Activated CD4-positive, alpha-beta T cell treated with anti-CD3 and anti-CD28 coated beads, Interleukin-2, amount 10 ng/mL, durations not matched to agents 24 days and 14 days (primary cell): ENCODE measurements at regions not wholly inside any gene's neighbourhood (a gene's known extent, or its start where the extent isn't known, plus 50 kb on each side); places are given as distances from the start of the nearest gene placed in this dataset.
"Not testable (repeated sequence)": the region's sequence is repeated elsewhere in the genome, so short reads cannot be mapped to it uniquely, and the experiment has no call there.

Experiments
- DNase-seq: peaks from one replicate; pipeline ENCODE4 v3.0.0; 2022
- H3K27ac Mint-ChIP-seq: one replicate; pipeline ENCODE4 v1.8.0; 2022; ENCODE audit warnings: mild to moderate bottlenecking, mixed read lengths
- H3K27me3 Mint-ChIP-seq: one replicate; pipeline ENCODE4 v1.8.0; 2022; ENCODE audit warnings: mixed read lengths
- H3K36me3 Mint-ChIP-seq: one replicate; pipeline ENCODE4 v1.8.0; 2022; ENCODE audit warnings: low read depth, mild to moderate bottlenecking, mixed read lengths
- H3K4me1 Mint-ChIP-seq: one replicate; pipeline ENCODE4 v1.8.0; 2021; ENCODE audit warnings: mixed read lengths
- H3K4me3 Mint-ChIP-seq: one replicate; pipeline ENCODE4 v1.8.0; 2022; ENCODE audit warnings: mild to moderate bottlenecking, moderate library complexity, mixed read lengths
- H3K9me3 Mint-ChIP-seq: one replicate; pipeline ENCODE4 v1.8.0; 2021; ENCODE audit warnings: mixed read lengths
- intact Hi-C: fragments of 100-400 bp; cut with micrococcal nuclease; formaldehyde crosslinking; loops from one replicate; pipeline ENCODE4 v1.15.1; 2023

GRCh38 chr3:34678575-34678974 lies 880.1 kb downstream of the PDCD6IP start:
- H3K27me3 Mint-ChIP-seq = no peaks in the 10 kb centered on the region

GRCh38 chr3:34679055-34679454 lies 880.6 kb downstream of the PDCD6IP start:
- H3K4me1 Mint-ChIP-seq, H3K36me3 Mint-ChIP-seq, H3K27me3 Mint-ChIP-seq, H3K27ac Mint-ChIP-seq, H3K4me3 Mint-ChIP-seq, DNase-seq, H3K9me3 Mint-ChIP-seq, intact Hi-C loops: not testable (repeated sequence)

More at GRCh38 chr3:34678575-34678974, 880.1 kb downstream of the PDCD6IP start:
- Mint-ChIP-seq H3K4me1 (no peaks in the 10 kb centered on the region), H3K4me3 (no peak overlapping the region), H3K36me3 (no peaks in the 10 kb centered on the region), H3K27ac (no peak overlapping the region), H3K9me3 (peaks cover 6% of the 10 kb centered on the region)
- intact Hi-C loops = no loop called here
- no peak for DNase-seq

- H3K4me3 Mint-ChIP-seq = no peak overlapping the region
- no peak overlapping the region for H3K27ac Mint-ChIP-seq
- H3K9me3 Mint-ChIP-seq = peaks cover 6% of the 10 kb centered on the region
- DNase-seq = peak; percentile 69
- no peaks in the 10 kb centered on the region for H3K36me3 Mint-ChIP-seq
- no peaks in the 10 kb centered on the region for H3K4me1 Mint-ChIP-seq
- intact Hi-C loops = loop anchor here (5.0 kb wide), 1 partner anchor 802 kb away; no protein-coding TSS in a partner anchor
- H3K27me3 Mint-ChIP-seq = no peaks in the 10 kb centered on the region
Measured at GRCh38 chr3:34683851-34684250, 885.4 kb downstream of the PDCD6IP start.

DNA sequence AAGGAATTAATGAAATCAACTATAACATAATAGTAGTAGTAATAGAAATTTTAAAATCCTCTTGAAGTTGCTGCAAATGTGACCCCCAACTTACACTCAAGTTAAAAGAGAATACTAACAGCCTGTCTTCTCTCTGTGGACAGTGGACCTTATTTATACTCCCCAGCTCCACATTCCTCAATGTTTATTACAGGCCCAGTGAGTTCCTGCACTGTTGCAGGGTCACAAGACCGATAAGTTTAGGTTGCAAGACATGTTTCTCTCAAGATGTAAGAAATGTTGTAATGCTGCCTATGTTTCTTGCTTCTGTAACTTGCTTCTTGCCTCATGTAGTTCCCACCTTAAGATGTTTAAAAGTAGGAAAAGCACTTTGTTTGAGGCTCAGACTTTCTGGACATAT lies 888.1 kb downstream of the PDCD6IP start:
- Mint-ChIP-seq H3K4me1 (no peaks in the 10 kb centered on the region), H3K27ac (no peak overlapping the region), H3K4me3 (no peak overlapping the region), H3K9me3 (no peaks in the 10 kb centered on the region), H3K27me3 (no peaks in the 10 kb centered on the region), H3K36me3 (no peaks in the 10 kb centered on the region)
- DNase-seq = no peak
- intact Hi-C loops = no loop called here

DNA sequence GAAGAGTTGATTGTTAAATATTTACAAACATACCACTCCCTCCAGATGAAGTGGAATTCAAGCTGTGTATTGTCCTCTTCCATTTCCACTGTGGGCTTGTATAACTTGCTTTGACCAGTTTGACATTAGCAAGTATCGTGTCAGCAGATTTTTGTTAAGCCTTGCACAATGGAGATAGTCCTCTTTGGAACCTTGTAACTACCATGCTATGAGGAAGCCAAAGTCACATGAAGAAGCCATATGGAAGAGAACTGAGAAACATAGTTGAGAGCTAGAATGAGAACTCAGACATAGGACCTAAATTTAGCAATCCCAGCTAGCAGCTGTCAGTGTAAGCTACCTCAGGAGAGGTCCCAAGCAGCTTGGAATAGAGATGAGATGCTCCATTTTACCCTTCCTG lies 889.2 kb downstream of the PDCD6IP start:
- H3K4me1 Mint-ChIP-seq = no peaks in the 10 kb centered on the region
- no peak for DNase-seq
- H3K27me3 Mint-ChIP-seq = no peaks in the 10 kb centered on the region
- no peak overlapping the region for H3K27ac Mint-ChIP-seq
- intact Hi-C loops = no loop called here
- H3K4me3 Mint-ChIP-seq = no peak overlapping the region
- H3K36me3 Mint-ChIP-seq = no peaks in the 10 kb centered on the region
- no peaks in the 10 kb centered on the region for H3K9me3 Mint-ChIP-seq

GRCh38 chr3:34696831-34697230 lies 898.4 kb downstream of the PDCD6IP start:
- intact Hi-C loops = no loop called here
- H3K4me1 Mint-ChIP-seq = no peaks in the 10 kb centered on the region
- no peak for DNase-seq
- peaks cover 6% of the 10 kb centered on the region for H3K9me3 Mint-ChIP-seq
- H3K27ac Mint-ChIP-seq = no peak overlapping the region
- H3K4me3 Mint-ChIP-seq = no peak overlapping the region
- H3K27me3 Mint-ChIP-seq = no peaks in the 10 kb centered on the region
- H3K36me3 Mint-ChIP-seq = no peaks in the 10 kb centered on the region

DNA sequence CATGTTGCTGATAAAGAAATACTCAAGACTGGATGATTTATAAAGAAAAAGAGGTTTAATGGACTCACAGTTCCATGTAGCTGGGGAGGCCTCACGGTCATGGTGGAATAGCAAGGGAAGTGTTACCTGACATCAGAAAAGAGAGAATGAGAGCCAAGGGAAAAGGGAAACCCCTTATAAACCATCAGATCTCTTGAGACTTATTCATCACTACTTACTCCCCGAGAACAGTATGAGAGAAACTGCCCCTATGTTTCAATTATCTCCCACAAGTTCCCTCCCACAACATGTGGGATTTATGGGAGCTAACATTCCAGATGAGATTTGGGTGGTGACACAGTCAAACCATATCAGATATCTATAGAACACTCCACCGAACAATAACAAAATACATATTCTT lies 904.6 kb downstream of the PDCD6IP start:
- H3K27me3 Mint-ChIP-seq = no peaks in the 10 kb centered on the region

DNA sequence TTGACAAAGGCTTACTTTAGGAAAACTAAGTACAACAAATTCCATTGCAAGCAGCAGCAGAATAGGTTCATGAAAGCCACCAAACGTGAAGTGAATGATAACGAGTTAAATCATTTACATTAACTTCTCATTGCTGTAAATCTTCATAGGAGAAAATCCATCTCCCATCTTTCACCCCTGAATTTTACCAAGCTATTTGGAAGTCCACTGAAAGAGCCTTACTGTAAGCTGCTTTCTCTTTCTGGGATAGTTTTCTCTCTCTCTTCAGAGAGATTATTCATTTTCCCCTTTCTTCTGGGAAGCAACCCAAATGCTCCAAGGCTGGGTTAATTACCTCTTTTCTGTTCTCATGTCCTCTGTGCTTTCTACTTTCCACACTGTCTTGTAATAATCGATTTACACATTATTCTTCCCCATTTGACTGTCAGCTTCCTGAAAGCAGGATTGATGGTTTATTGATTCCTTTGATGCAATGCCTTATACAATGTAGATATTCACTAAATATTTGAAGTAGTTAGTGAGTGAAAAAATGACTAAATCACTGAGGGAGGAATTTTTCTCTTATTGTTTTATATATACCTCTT lies 914.3 kb upstream of the ARPP21 start:
- intact Hi-C loops = no loop called here
- Mint-ChIP-seq H3K4me1 (no peaks in the 10 kb centered on the region), H3K27me3 (no peaks in the 10 kb centered on the region), H3K27ac (no peak overlapping the region), H3K9me3 (peaks cover 5% of the 10 kb centered on the region), H3K36me3 (no peaks in the 10 kb centered on the region), H3K4me3 (no peak overlapping the region)
- DNase-seq = no peak

More for the DNA sequence above, 904.6 kb downstream of the PDCD6IP start:
- no peaks in the 10 kb centered on the region for H3K36me3 Mint-ChIP-seq
- intact Hi-C loops = no loop called here
- H3K4me3 Mint-ChIP-seq = no peak overlapping the region
- no peak for DNase-seq
- no peaks in the 10 kb centered on the region for H3K4me1 Mint-ChIP-seq
- peaks cover 12% of the 10 kb centered on the region for H3K9me3 Mint-ChIP-seq
- no peak overlapping the region for H3K27ac Mint-ChIP-seq

DNA sequence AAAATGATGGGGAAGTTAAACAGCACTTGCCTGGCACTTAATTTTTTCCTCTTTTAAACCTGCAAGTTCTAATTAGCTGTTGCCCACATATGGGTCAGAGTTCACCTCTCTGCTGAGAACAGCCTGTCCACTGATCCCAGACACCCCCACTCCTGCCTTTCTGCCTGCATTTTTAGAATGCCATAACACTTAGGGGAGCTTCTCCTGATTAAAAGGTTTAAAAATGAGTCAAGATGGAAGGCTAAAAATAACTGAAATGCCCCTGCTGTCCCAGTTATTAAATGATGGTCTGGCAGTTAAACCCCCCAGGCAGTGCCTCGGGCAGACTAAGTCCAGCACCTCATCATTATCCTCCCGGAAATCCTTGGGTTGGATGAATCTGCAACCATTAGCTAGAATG lies 913.6 kb upstream of the ARPP21 start:
- Mint-ChIP-seq H3K4me1 (no peaks in the 10 kb centered on the region), H3K9me3 (peaks cover 6% of the 10 kb centered on the region), H3K27ac (no peak overlapping the region), H3K36me3 (no peaks in the 10 kb centered on the region), H3K27me3 (no peaks in the 10 kb centered on the region), H3K4me3 (no peak overlapping the region)
- no peak for DNase-seq
- intact Hi-C loops = no loop called here

GRCh38 chr3:34727700-34728099 lies 911.6 kb upstream of the ARPP21 start:
- Mint-ChIP-seq H3K9me3 (peaks cover 11% of the 10 kb centered on the region), H3K4me1 (no peaks in the 10 kb centered on the region), H3K36me3 (no peaks in the 10 kb centered on the region), H3K27ac (no peak overlapping the region), H3K4me3 (no peak overlapping the region), H3K27me3 (no peaks in the 10 kb centered on the region)
- DNase-seq = no peak
- intact Hi-C loops = no loop called here

DNA sequence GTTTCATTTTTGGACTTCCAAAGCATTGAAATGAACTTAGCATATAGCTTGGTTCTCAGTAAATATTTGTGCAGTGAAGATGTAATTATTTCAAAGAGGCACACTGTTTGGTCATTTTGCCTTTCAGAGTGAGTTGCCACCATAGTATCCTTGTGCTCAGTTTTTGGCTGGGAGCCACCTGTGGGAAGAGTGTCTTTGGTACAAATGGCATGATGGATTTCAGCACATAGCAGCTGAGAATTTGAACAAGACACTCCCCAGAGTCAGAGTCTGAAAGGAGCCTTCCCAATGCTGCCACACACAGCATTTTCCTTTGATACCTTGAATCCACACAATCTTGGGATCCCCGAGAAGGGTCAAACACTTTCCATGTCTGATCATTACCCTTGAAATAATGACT lies 897.2 kb upstream of the ARPP21 start:
- no peak for DNase-seq
- Mint-ChIP-seq H3K27ac (no peak overlapping the region), H3K36me3 (no peaks in the 10 kb centered on the region), H3K4me1 (no peaks in the 10 kb centered on the region), H3K4me3 (no peak overlapping the region), H3K9me3 (no peaks in the 10 kb centered on the region), H3K27me3 (no peaks in the 10 kb centered on the region)
- intact Hi-C loops = no loop called here

DNA sequence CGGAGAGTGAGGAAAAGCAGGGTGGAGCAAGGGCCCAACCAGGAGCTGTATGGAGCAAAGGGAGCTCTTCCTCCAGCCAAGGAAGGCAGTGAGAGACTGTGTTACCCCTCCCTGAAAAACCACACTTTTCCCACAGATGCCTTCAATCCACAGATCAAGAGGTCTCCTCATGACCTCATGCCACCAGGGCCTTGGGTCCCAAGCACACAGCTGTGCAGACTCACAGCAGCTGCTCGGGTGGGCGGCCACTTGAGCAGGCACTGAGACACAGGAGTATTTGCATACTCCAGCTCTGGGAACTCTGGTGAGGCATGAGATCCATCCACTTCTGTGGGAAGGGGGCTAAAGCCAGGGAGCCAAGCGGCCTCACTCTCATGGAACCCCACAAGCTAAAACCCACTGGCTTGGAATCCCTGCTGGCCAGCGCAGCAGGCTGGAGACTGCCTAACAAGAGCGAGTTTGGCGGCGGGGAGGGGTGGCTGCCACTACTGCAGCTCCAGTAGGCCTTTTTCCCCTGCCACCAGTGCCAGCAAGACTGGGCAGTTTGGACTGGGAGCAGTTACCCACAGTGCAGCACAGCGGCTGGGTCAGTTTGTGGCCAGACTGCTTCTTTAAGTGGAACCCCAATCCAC lies 880.6 kb upstream of the ARPP21 start:
- no peaks in the 10 kb centered on the region for H3K9me3 Mint-ChIP-seq
- DNase-seq = no peak
- no peaks in the 10 kb centered on the region for H3K27me3 Mint-ChIP-seq
- no peak overlapping the region for H3K4me3 Mint-ChIP-seq
- H3K36me3 Mint-ChIP-seq = no peaks in the 10 kb centered on the region
- H3K27ac Mint-ChIP-seq = no peak overlapping the region
- intact Hi-C loops = no loop called here
- H3K4me1 Mint-ChIP-seq = no peaks in the 10 kb centered on the region

DNA sequence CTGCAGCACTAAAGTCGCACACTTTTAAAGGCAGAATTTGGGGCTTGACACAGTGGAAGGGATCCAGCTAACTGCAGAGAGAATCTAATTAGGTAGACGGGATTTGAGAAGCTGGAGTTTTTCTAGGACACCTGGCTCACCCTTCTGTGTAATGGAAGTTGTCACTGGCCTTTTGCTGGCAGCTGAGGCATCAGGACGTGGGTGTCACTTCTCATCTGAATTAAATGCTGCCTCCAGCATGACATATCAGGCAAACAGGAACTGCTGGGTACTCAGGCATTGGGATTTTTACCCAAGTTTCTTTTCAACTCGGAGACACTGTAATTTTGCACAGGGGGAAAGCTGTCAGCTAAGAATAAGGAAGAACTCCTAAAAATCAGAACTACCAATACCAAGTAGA lies 861.9 kb upstream of the ARPP21 start:
- no peak overlapping the region for H3K27ac Mint-ChIP-seq
- no peaks in the 10 kb centered on the region for H3K27me3 Mint-ChIP-seq
- intact Hi-C loops = no loop called here
- H3K9me3 Mint-ChIP-seq = no peaks in the 10 kb centered on the region
- H3K4me1 Mint-ChIP-seq = no peaks in the 10 kb centered on the region
- DNase-seq = no peak
- no peak overlapping the region for H3K4me3 Mint-ChIP-seq
- H3K36me3 Mint-ChIP-seq = no peaks in the 10 kb centered on the region

- Mint-ChIP-seq H3K36me3 (no peaks in the 10 kb centered on the region), H3K27me3 (no peaks in the 10 kb centered on the region), H3K4me1 (no peaks in the 10 kb centered on the region), H3K9me3 (no peaks in the 10 kb centered on the region), H3K4me3 (no peak overlapping the region), H3K27ac (no peak overlapping the region)
- intact Hi-C loops = no loop called here
- no peak for DNase-seq
Measured at GRCh38 chr3:34779092-34779491, 860.2 kb upstream of the ARPP21 start.

DNA sequence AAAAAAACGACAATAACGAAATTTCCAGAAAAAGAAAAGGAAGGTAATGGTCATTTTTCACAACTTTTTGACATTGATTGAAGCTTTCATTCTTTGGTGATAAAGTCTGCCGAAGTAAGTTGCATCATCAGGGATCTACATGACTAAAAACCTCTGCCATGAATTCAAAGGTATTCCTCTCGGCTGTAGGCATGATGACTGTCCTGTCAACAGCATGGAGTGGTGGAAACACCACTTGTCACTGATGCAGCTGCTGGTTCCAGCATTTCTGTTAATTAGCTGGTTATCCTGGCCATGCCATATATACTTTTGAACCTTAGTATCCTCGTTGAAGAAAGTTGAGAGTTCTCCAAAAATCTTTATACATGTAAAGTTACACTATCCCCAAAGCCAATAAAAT lies 859.0 kb upstream of the ARPP21 start:
- DNase-seq = no peak
- H3K9me3 Mint-ChIP-seq = no peaks in the 10 kb centered on the region
- H3K4me1 Mint-ChIP-seq = no peaks in the 10 kb centered on the region
- no peaks in the 10 kb centered on the region for H3K36me3 Mint-ChIP-seq
- no peak overlapping the region for H3K27ac Mint-ChIP-seq
- H3K27me3 Mint-ChIP-seq = no peaks in the 10 kb centered on the region
- intact Hi-C loops = no loop called here
- no peak overlapping the region for H3K4me3 Mint-ChIP-seq
